NCI-H2029 treated with DMSO at 0.1 percent for 48 hours (cell line): ENCODE measurements at regions not wholly inside any gene's neighbourhood (a gene's known extent, or its start where the extent isn't known, plus 50 kb on each side); places are given as distances from the start of the nearest gene placed in this dataset.

Experiments used
- DNase-seq: peaks from one replicate; lab custom pipeline; 2025; lab: John Stamatoyannopoulos, UW

GRCh38 chr1:42034426-42034825 is 115.7 kb upstream of the HIVEP3 start:
- peak; percentile 78 for DNase-seq

DNA sequence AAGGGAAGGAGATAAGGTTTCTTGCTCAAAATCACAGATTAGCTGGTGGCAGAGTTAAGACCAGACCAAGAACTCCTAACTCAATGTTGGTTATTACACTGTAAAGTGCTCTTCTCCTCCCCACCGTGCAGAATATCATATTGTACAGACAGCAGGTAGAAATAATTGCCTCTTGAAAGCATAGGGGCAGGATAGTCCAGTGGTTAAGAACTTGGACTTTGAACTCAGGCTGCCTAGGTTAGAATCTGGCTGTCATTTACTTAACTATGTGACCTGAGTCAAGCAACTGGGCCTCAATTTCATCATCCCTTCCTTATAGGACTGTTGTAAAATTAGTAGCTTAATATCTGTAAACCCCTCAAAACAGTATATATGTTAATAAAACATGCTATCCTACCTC is 114.9 kb upstream of the HIVEP3 start:
- no peak for DNase-seq

DNA sequence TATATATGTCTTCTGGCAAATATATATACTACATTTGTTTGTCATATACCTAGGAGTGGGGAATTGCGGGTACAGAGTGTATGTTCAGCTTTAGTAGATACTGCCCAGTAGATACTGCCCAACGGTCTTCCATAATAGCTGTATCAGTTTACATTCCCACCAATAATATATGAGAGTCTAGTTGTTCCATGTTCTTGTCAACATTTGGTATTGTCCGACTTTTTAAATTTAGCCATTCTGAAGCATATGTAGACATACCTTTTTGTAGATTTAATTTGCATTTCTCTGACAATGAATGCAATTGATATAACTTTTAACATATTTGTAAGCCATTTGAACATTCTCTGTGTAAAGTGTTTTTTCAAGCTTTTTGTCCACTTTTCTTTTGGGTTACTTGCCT is 99.0 kb upstream of the HIVEP3 start:
- DNase-seq: no peak

- no peak for DNase-seq
These were observed 98.5 kb upstream of the HIVEP3 start for GRCh38 chr1:42017259-42017658.

- no peak for DNase-seq
These were observed 96.1 kb upstream of the HIVEP3 start for GRCh38 chr1:42014823-42015222.

DNA sequence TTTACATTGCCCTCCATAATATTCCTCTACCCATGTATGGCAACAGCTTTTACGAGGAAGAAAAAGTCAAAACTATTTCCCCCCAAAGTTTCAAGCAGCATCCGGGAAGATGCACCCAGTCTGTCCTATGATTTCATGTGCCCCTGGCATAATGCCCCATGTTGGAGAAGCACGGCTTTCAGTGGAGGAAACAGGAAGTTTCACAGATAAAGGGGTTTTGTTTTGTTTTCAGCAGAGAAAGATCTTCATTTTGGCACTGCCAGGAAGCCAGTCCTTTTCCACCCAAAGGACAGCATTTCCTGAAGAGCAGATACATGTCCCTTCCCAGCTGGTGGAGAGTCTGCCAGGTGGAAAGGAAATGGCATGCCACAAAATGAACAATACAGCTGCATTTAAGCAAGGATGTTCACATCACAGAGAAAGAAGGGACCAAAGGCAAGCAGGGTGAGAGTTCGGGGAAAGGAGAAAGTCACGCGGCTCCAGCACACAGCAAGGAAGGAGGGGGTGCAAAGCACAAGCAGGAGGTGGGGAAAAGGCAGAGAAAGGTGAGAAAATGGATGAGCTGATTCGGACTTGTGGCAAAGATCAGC is 95.3 kb upstream of the HIVEP3 start:
- DNase-seq: peak; percentile 81

GRCh38 chr1:42012852-42013251 is 94.1 kb upstream of the HIVEP3 start:
- no peak for DNase-seq

DNA sequence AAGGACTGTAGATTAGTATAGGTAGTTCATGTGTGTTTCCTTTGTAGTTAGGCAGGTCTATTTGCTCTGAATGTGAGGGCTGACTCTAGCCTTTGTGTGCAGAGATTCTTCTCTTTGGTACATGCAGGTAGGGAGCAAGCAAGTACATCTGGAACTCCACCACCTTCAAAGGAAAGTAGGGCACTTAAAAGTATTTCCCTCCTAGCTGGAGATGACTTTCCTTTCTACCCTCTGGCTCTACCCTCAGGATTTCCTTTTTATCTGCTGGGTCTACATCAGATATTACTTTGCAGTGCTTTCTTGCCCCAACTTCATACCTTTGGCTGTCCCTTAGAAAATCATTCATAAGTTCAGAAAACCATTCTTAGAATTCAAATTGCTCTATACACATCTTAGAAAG is 91.7 kb upstream of the HIVEP3 start:
- DNase-seq: peak; percentile 53

DNA sequence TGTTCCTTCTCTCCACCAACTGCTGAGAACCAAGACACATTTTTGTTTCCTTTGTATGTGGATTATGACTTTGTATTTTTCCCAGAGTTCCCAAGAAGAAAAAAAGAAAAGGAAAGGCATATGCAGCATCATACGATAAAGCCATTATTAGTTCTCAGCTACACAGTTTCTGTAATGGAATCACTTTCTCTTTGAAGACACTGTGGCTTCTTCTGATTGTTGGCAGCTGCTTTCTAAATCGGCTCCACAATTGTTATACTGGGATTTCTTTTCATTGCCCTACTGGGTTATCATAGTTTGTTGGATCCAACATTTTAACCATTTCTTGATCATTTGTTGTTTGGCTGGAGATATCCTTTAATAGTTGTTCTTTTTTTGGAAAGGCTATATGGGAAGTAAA is 89.5 kb upstream of the HIVEP3 start:
- no peak for DNase-seq

- DNase-seq: no peak
These were observed 88.1 kb upstream of the HIVEP3 start for GRCh38 chr1:42006836-42007235.

DNA sequence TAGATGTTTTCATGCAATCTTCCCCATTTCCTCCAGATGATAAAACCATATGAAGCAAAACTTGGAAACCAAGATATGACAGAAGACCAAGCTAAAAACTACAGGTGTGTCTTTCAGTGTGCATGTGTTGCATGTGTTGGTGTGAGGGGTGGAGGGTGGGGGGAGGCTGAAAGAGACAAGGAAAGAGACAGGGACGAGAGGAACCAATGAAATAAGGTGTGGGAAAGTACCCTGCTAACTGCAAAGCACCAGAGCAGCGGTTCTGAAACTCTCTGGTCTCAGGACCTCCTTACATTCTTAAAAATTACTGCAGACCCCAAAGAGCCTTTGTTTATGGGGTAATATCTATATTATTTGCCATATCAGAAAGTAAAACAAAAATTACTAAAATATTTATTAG is 87.4 kb upstream of the HIVEP3 start:
- no peak for DNase-seq

DNA sequence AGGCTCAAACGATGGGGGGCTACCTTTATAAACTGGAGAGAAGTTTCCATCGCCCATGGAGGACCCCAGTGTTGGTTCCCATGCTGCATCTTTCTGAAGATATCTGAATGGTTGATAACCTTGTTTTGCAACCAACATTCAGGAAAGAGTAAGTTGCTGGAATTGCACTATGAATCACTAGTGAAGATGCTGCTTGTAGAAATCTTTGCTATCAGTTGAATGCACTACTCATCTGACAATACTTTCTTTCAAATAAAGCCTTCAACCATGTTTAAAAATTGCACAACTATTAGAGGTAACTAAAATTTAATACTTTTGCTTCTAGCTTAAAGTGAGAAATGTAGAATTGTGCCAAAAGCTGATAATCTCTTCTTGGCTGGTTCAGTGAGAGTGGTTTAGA is 86.8 kb upstream of the HIVEP3 start:
- DNase-seq: no peak

DNA sequence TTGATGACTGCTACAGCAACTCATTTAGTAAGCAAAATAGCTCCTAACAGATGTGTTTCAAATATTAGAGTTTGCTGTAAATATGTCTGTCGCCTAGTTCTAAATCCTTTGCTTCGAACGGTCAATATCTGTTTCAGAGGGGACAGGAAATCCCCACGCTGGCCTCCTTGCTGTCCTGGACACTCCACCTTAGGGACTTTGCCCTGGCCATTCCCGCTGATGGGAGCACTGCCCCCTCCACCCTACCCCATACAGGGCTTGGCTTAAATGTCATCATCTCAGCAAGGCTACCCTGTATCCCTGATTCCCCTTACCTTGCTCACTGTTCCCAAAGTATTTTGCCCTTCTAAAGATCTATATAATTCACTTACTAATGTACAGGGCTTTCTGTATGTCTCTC is 86.1 kb upstream of the HIVEP3 start:
- no peak for DNase-seq

- no peak for DNase-seq
These were observed 85.6 kb upstream of the HIVEP3 start for GRCh38 chr1:42004322-42004721.

- peak; percentile 100 for DNase-seq
These were observed 84.7 kb upstream of the HIVEP3 start for GRCh38 chr1:42003433-42003832.

DNA sequence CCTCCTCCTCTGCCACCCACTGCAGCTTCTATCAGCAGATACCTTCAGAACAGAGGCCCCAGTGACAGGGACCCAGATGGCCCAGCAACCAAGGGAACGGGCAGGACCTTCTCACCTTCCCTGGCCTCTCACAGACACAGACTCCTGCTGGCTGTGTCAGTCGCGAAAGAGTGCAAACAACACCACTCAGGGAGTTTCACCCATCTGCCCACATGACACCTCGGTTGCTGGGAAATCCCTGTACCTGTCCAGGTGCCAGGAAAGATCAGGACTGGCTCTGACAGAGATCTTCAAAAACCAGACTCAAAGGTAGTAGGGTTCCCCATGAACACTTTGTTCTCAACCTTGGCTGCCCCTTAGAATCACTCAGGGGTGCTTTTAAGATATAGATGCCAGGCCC is 83.5 kb upstream of the HIVEP3 start:
- DNase-seq: peak; percentile 91

GRCh38 chr1:42000766-42001165 is 82.0 kb upstream of the HIVEP3 start:
- no peak for DNase-seq

GRCh38 chr1:41999884-42000283 is 81.2 kb upstream of the HIVEP3 start:
- no peak for DNase-seq

DNA sequence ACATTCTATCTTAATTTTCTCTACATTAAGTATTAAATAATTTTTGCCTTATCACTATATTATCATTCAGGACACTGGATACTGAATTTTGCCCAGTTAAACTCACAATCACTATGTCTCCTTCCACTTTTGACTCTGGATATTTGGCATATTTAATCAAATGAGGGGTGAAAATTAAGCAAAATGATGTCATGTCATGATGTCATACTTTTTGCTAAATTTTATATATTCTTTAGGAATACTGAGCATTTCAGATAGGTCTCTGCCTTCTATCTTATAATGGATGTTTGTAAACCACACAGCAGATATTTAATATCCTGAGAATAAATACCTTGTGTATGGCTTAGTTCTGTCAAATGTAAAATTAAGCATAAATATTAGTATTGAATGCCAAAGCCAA is 79.5 kb upstream of the HIVEP3 start:
- DNase-seq: no peak

GRCh38 chr1:41997153-41997552 is 78.4 kb upstream of the HIVEP3 start:
- DNase-seq: no peak

DNA sequence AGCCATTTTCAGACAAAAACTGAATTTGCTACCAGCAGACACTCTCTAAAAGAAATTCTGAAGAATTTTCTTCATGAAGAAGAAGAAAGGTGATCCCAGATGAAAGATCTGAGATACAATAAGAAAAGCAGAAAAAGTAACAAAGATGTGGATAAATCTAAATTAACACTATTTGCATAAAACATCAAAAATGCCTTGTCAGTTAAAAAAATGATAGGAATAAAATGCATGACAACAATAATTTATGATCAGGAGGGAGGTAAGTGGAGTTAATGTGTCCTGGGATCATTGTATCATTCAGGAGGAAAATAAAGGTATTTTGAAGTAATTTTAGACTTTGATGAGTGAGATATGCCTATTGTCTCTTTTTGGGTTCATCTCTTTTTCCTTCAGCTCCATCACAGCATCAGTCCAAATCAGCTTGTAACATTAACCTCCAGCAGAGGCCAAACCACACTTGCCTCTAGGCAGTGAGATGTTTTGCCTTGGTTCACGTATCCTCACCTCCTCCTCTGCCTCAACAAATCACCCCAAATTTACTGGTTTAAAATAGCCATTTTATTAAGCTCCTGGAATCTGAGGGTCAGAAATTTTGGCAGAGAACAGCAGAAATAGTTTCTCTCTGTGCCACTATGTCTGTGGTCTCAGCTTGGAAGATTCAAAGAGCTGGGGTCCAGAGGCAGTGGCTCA is 76.9 kb upstream of the HIVEP3 start:
- no peak for DNase-seq

DNA sequence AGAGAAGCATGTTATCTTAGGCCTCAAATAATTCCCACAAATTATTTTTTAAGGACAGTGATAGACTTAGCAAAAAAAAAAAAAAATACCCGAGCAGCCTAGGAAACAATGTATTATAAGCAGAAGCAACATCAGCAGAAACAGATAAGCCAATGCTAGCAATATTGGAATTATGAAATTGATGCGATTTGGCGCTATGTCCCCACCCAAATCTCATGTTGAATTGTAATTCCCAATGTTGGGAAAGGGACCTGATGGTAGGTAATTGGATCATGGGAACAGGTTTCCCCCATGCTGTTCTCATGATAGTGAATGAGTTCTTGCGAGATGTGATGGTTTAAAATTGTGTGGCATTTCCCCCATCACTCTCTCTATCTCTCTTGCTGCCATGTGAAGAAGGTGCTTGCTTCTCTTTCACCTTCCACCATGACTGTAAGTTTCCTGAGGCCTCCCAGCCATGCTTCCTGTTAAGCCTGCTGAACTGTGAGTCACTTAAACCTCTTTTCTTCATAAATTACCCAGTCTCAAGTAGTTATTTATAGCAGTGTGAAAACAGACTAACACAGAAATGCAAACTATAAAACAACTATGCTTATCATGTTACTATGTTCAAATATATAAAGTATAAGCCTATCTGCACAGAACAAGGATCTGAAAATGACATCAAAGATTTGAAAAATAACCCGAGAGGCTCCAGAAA is 75.6 kb upstream of the HIVEP3 start:
- DNase-seq: no peak

GRCh38 chr1:41983451-41983850 is 64.7 kb upstream of the HIVEP3 start:
- no peak for DNase-seq

DNA sequence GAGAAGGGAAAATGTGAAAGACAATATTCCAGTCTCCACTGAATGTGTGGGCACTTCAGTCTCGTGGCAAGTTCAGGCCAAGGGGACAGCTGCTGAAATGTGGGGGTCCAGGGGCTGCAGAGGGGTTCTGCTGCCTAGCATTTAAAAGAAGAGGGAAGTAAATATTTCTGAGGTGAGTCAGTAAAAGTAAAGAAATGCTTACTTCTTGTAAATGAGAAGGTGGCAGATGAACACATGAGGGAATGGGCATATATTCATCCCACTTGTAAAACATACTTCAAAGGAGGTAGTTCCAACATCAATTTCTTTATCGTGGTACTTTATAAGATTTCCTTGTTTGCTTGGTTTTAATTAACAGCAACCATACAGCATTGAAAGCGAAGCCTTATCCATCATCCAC is 63.1 kb upstream of the HIVEP3 start:
- no peak for DNase-seq
